ENCODE measurements at regions not wholly inside any gene's neighbourhood (a gene's known extent, or its start where the extent isn't known, plus 50 kb on each side); places are given as distances from the start of the nearest gene placed in this dataset.

DNA sequence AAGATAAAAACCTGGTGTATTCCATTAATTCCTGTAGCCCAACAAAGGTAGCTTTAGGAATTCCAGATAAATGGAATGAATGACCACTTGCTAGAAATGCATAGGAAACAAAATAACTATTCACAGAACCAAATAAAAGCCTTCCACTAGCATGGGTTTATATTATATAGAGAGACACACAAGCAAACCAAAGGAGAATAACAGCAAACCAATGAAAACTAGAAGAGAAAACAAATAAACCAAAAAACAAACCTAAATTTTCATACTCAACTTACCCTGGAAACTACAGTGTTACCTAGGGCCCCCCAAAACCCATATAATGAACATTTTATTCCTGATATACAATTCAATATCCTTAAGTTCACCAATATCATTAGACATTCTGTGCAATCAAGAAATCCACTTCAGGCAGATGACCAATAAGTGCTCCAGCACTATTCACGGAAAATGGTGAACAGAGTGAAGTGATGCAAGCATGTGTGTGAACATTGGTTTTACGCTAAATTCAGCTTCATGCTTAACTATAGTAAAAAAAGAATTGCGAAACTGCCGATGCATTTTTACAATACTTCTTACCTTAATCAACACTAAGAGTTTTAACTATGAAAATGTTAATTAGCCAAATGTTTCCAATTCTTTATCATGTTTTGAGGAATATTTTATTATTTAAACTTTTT lies 1108.4 kb upstream of the TMEM132C start:
- H3K4me1 ChIP-seq (ENCODE audit: control insufficient read depth in 2 of 3, insufficient read depth in 2 of 3, low read depth in 1 of 3, low read length in 3 of 3), result no peaks in the 10 kb centered on the region
- no peaks in the 10 kb centered on the region for H3K27me3 ChIP-seq (ENCODE audit: control insufficient read depth, insufficient read depth, low read length)
- intact Hi-C loops (cut with DNase I), result no loop called here
- H3K36me3 ChIP-seq (ENCODE audit: control insufficient read depth in 2 of 3, insufficient read depth in 3 of 3, low read length in 3 of 3), result no peaks in the 10 kb centered on the region
- H3K9me3 ChIP-seq (ENCODE audit: control insufficient read depth in 2 of 3, insufficient read depth in 1 of 3, low read length in 3 of 3), result no peaks in the 10 kb centered on the region
- H3K27ac ChIP-seq (ENCODE audit: low read depth in 2 of 2, low read length in 2 of 2), result no peak overlapping the region
- DNase-seq (no peak), FAIRE-seq (no peak)
- H3K9ac ChIP-seq (ENCODE audit: low read length in 3 of 3), result no peak overlapping the region
- H3K4me3 ChIP-seq (ENCODE audit: low read length in 3 of 3), result no peak overlapping the region
- TF ChIP-seq, protein P1, sequence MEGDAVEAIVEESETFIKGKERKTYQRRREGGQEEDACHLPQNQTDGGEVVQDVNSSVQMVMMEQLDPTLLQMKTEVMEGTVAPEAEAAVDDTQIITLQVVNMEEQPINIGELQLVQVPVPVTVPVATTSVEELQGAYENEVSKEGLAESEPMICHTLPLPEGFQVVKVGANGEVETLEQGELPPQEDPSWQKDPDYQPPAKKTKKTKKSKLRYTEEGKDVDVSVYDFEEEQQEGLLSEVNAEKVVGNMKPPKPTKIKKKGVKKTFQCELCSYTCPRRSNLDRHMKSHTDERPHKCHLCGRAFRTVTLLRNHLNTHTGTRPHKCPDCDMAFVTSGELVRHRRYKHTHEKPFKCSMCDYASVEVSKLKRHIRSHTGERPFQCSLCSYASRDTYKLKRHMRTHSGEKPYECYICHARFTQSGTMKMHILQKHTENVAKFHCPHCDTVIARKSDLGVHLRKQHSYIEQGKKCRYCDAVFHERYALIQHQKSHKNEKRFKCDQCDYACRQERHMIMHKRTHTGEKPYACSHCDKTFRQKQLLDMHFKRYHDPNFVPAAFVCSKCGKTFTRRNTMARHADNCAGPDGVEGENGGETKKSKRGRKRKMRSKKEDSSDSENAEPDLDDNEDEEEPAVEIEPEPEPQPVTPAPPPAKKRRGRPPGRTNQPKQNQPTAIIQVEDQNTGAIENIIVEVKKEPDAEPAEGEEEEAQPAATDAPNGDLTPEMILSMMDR (IDR thresholded peaks at IDR 0.05; ENCODE audit: borderline replicate concordance, extremely low read depth, insufficient read depth), result no peak

DNA sequence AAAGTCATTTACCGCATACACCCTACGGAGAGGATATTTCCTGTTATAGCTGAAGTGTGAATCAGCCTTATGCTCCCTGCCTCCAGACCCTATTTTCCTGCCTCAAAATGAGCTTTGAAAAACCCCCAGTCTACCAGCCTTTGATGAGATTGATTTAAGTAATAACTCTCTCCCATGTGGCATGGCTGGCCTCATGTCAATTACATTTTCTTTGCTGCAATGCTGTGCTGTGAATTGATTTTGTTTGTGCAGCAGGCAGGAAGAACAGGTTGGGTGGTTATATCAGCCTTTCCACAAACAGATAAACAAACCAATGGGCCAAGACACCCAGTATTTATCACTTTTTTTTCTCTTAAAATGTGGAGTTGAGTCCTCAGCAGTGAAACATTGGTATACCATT lies 1105.5 kb upstream of the TMEM132C start:
- H3K27ac ChIP-seq (ENCODE audit: low read depth in 2 of 2, low read length in 2 of 2), result no peak overlapping the region
- DNase-seq (no peak), FAIRE-seq (no peak)
- no peaks in the 10 kb centered on the region for H3K36me3 ChIP-seq (ENCODE audit: control insufficient read depth in 2 of 3, insufficient read depth in 3 of 3, low read length in 3 of 3)
- no peak overlapping the region for H3K9ac ChIP-seq (ENCODE audit: low read length in 3 of 3)
- H3K4me1 ChIP-seq (ENCODE audit: control insufficient read depth in 2 of 3, insufficient read depth in 2 of 3, low read depth in 1 of 3, low read length in 3 of 3), result no peaks in the 10 kb centered on the region
- TF ChIP-seq, protein P1 (IDR thresholded peaks at IDR 0.05; ENCODE audit: borderline replicate concordance, extremely low read depth, insufficient read depth), result no peak
- intact Hi-C loops (cut with DNase I), result no loop called here
- no peaks in the 10 kb centered on the region for H3K27me3 ChIP-seq (ENCODE audit: control insufficient read depth, insufficient read depth, low read length)
- no peaks in the 10 kb centered on the region for H3K9me3 ChIP-seq (ENCODE audit: control insufficient read depth in 2 of 3, insufficient read depth in 1 of 3, low read length in 3 of 3)
- no peak overlapping the region for H3K4me3 ChIP-seq (ENCODE audit: low read length in 3 of 3)

DNA sequence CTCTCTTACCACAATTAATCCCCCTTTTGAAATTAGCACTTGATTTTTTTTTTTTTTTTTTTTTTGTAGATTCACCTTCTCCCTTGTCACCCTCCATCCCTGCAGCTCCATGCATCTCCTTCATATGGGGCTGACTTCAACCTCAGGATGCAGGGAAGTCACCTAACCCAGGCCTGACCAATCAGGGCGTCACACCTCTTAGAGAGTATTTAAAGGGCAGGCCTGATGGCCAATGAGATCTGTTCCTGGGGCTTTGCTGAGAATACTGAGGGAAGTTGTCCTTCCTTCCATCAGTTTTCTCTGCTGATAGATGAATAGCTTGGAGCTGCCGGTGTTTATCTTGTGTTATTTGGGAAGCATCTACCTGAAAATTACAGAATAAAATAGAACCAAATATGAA lies 1104.7 kb upstream of the TMEM132C start:
- Histone ChIP-seq H3K27ac (ENCODE audit: low read depth in 2 of 2, low read length in 2 of 2) (no peak overlapping the region), H3K9me3 (ENCODE audit: control insufficient read depth in 2 of 3, insufficient read depth in 1 of 3, low read length in 3 of 3) (no peaks in the 10 kb centered on the region), H3K27me3 (ENCODE audit: control insufficient read depth, insufficient read depth, low read length) (no peaks in the 10 kb centered on the region), H3K4me3 (ENCODE audit: low read length in 3 of 3) (no peak overlapping the region), H3K9ac (ENCODE audit: low read length in 3 of 3) (no peak overlapping the region), H3K36me3 (ENCODE audit: control insufficient read depth in 2 of 3, insufficient read depth in 3 of 3, low read length in 3 of 3) (no peaks in the 10 kb centered on the region), H3K4me1 (ENCODE audit: control insufficient read depth in 2 of 3, insufficient read depth in 2 of 3, low read depth in 1 of 3, low read length in 3 of 3) (no peaks in the 10 kb centered on the region)
- intact Hi-C loops (cut with DNase I), result no loop called here
- TF ChIP-seq, protein P1 (IDR thresholded peaks at IDR 0.05; ENCODE audit: borderline replicate concordance, extremely low read depth, insufficient read depth), result no peak
- FAIRE-seq (no peak), DNase-seq (peak in 1 of 5 donors; percentile 8)

DNA sequence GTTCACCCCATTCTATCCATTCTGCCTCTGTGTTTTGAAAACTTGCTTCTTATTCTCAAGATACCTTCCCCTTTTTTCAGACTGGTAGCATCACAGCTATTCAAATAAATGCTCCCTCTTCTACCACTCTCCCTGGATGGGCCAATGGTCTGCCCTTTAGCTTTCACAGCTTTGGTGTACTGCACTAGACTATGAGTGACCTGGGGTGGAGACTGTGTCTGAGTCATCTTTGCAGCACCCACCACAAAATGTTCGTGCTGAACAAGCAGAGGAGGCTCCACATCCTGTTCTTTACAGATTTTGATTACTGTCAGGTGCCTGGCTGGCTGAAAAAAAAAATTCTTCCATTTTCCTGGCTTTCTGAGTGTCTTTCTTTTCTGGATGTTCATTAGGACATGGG lies 1104.1 kb upstream of the TMEM132C start:
- Histone ChIP-seq H3K27me3 (ENCODE audit: control insufficient read depth, insufficient read depth, low read length) (no peaks in the 10 kb centered on the region), H3K27ac (ENCODE audit: low read depth in 2 of 2, low read length in 2 of 2) (no peak overlapping the region), H3K9me3 (ENCODE audit: control insufficient read depth in 2 of 3, insufficient read depth in 1 of 3, low read length in 3 of 3) (no peaks in the 10 kb centered on the region), H3K36me3 (ENCODE audit: control insufficient read depth in 2 of 3, insufficient read depth in 3 of 3, low read length in 3 of 3) (no peaks in the 10 kb centered on the region), H3K4me3 (ENCODE audit: low read length in 3 of 3) (no peak overlapping the region), H3K9ac (ENCODE audit: low read length in 3 of 3) (no peak overlapping the region), H3K4me1 (ENCODE audit: control insufficient read depth in 2 of 3, insufficient read depth in 2 of 3, low read depth in 1 of 3, low read length in 3 of 3) (no peaks in the 10 kb centered on the region)
- FAIRE-seq (no peak), DNase-seq (no peak)
- TF ChIP-seq, protein P1 (IDR thresholded peaks at IDR 0.05; ENCODE audit: borderline replicate concordance, extremely low read depth, insufficient read depth), result no peak
- intact Hi-C loops (cut with DNase I), result no loop called here
